ENCODE measurements at regions not wholly inside any gene's neighbourhood (a gene's known extent, or its start where the extent isn't known, plus 50 kb on each side); places are given as distances from the start of the nearest gene placed in this dataset.

GRCh38 chr6:91761621-91762020 is 1174.7 kb upstream of the MAP3K7 start:
- no CpG with 5 or more reads among the region's 1 CpG for WGBS (ENCODE audit: insufficient coverage)
- peaks cover 0 to 7% (median 3%) of the 10 kb centered on the region in 7 donors for H3K9me3 Mint-ChIP-seq

GRCh38 chr6:91754691-91755090 is 1167.8 kb upstream of the MAP3K7 start:
- no peaks in the 10 kb centered on the region for H3K36me3 ChIP-seq (replicated peaks in 1 of 2; ENCODE audit: control insufficient read depth in 1 of 2, insufficient read depth in 2 of 2, low read length in 2 of 2)
- TF ChIP-seq CTCF (IDR thresholded peaks at IDR 0.05), result no peak
- WGBS (ENCODE audit: insufficient coverage), result no CpG with 5 or more reads among the region's 1 CpG

More at GRCh38 chr6:91761621-91762020, 1174.7 kb upstream of the MAP3K7 start:
- intact Hi-C loops (cut with micrococcal nuclease), result no loop called here
- DNase-seq, result no peak
- TF ChIP-seq CTCF (IDR thresholded peaks at IDR 0.05), result no peak
- Histone ChIP-seq H3K27ac (ENCODE audit: low read depth in 1 of 2, low read length in 2 of 2) (no peak overlapping the region), H4K20me1 (ENCODE audit: insufficient read depth, low read length) (no peaks in the 10 kb centered on the region), H3K36me3 (replicated peaks in 1 of 2; ENCODE audit: control insufficient read depth in 1 of 2, insufficient read depth in 2 of 2, low read length in 2 of 2) (no peaks in the 10 kb centered on the region), H2AFZ (ENCODE audit: insufficient read depth, low read depth, low read length, poor library complexity, severe bottlenecking) (no peak overlapping the region), H3K4me1 (ENCODE audit: control insufficient read depth in 1 of 2, insufficient read depth in 2 of 2, low read length in 2 of 2) (no peaks in the 10 kb centered on the region), H3K4me3 (replicated peaks in 1 of 3; ENCODE audit: low read depth in 2 of 3, low read length in 3 of 3) (no peak overlapping the region), H3K4me2 (replicated peaks; ENCODE audit: extremely low read depth, low read length, poor library complexity, severe bottlenecking) (no peak overlapping the region), H3K27me3 (ENCODE audit: control insufficient read depth in 2 of 2, insufficient read depth in 2 of 2, low read length in 2 of 2) (no peaks in the 10 kb centered on the region), H3K9me3 (replicated peaks in 1 of 2; ENCODE audit: control insufficient read depth in 1 of 2, insufficient read depth in 1 of 2, low read length in 2 of 2) (no peaks in the 10 kb centered on the region), H3K79me2 (ENCODE audit: insufficient read depth, low read length) (no peaks in the 10 kb centered on the region), H3K9ac (ENCODE audit: insufficient read depth, low read length, poor library complexity, severe bottlenecking) (no peak overlapping the region)
- Mint-ChIP-seq H3K27me3 (ENCODE audit: low read depth in 3 of 3) (no peaks in the 10 kb centered on the region), H3K4me3 (no peak overlapping the region), H3K27ac (no peak overlapping the region), H3K36me3 (no peaks in the 10 kb centered on the region), H3K4me1 (no peaks in the 10 kb centered on the region)

More at GRCh38 chr6:91754691-91755090, 1167.8 kb upstream of the MAP3K7 start:
- Mint-ChIP-seq H3K4me1 (no peaks in the 10 kb centered on the region), H3K27ac (no peak overlapping the region), H3K4me3 (no peak overlapping the region), H3K27me3 (ENCODE audit: low read depth in 3 of 3) (no peaks in the 10 kb centered on the region), H3K36me3 (no peaks in the 10 kb centered on the region), H3K9me3 (peaks cover 0 to 6% (median 3%) of the 10 kb centered on the region in 7 donors)
- Histone ChIP-seq H3K27me3 (ENCODE audit: control insufficient read depth in 2 of 2, insufficient read depth in 2 of 2, low read length in 2 of 2) (no peaks in the 10 kb centered on the region), H3K4me1 (ENCODE audit: control insufficient read depth in 1 of 2, insufficient read depth in 2 of 2, low read length in 2 of 2) (no peaks in the 10 kb centered on the region), H3K79me2 (ENCODE audit: insufficient read depth, low read length) (no peaks in the 10 kb centered on the region), H3K27ac (ENCODE audit: low read depth in 1 of 2, low read length in 2 of 2) (no peak overlapping the region), H3K9ac (ENCODE audit: insufficient read depth, low read length, poor library complexity, severe bottlenecking) (no peak overlapping the region), H3K4me2 (replicated peaks; ENCODE audit: extremely low read depth, low read length, poor library complexity, severe bottlenecking) (no peak overlapping the region), H4K20me1 (ENCODE audit: insufficient read depth, low read length) (no peaks in the 10 kb centered on the region), H3K4me3 (replicated peaks in 1 of 3; ENCODE audit: low read depth in 2 of 3, low read length in 3 of 3) (no peak overlapping the region), H3K9me3 (replicated peaks in 1 of 2; ENCODE audit: control insufficient read depth in 1 of 2, insufficient read depth in 1 of 2, low read length in 2 of 2) (no peaks in the 10 kb centered on the region), H2AFZ (ENCODE audit: insufficient read depth, low read depth, low read length, poor library complexity, severe bottlenecking) (no peak overlapping the region)
- intact Hi-C loops (cut with micrococcal nuclease), result no loop called here
- no peak for DNase-seq
